Glomerular visceral epithelial cell (primary cell): ENCODE measurements at regions not wholly inside any gene's neighbourhood (a gene's known extent, or its start where the extent isn't known, plus 50 kb on each side); places are given as distances from the start of the nearest gene placed in this dataset.
"Not testable (repeated sequence)": the region's sequence is repeated elsewhere in the genome, so short reads cannot be mapped to it uniquely, and the experiment has no call there.

ENCODE experiments used
- DNase-seq: peaks from one replicate; pipeline ENCODE4 v3.0.0-alpha.2; 2016; ENCODE audit errors: extremely low spot score

- peak; percentile 3 for DNase-seq
These were observed 328.1 kb downstream of the HINT1 start for GRCh38 chr5:130836729-130837649.

- not testable (repeated sequence) for DNase-seq
These were observed 347.3 kb downstream of the HINT1 start for GRCh38 chr5:130817598-130818384.

- DNase-seq = no peak
These were observed 349.8 kb downstream of the HINT1 start for GRCh38 chr5:130815246-130815645.

- no peak for DNase-seq
These were observed 356.4 kb downstream of the HINT1 start for GRCh38 chr5:130808691-130809090.

GRCh38 chr5:130805648-130806047 is 359.4 kb downstream of the HINT1 start:
- DNase-seq = no peak

GRCh38 chr5:130805036-130805435 is 360.0 kb downstream of the HINT1 start:
- no peak for DNase-seq

GRCh38 chr5:130801963-130802362 is 363.1 kb downstream of the HINT1 start:
- DNase-seq = no peak

- no peak for DNase-seq
These were observed 366.0 kb downstream of the HINT1 start for GRCh38 chr5:130799015-130799414.

GRCh38 chr5:130797303-130797702 is 367.8 kb downstream of the HINT1 start:
- no peak for DNase-seq

GRCh38 chr5:130796902-130797301 is 368.2 kb downstream of the HINT1 start:
- no peak for DNase-seq

- DNase-seq = no peak
These were observed 369.0 kb downstream of the HINT1 start for GRCh38 chr5:130796032-130796431.

GRCh38 chr5:130795037-130795436 is 370.0 kb downstream of the HINT1 start:
- DNase-seq = no peak

- no peak for DNase-seq
These were observed 387.3 kb downstream of the HINT1 start for GRCh38 chr5:130777794-130778193.

GRCh38 chr5:130773813-130774212 is 391.2 kb downstream of the HINT1 start:
- DNase-seq = peak; percentile 58

- DNase-seq = no peak
These were observed 403.0 kb downstream of the HINT1 start for GRCh38 chr5:130762031-130762430.

- DNase-seq = no peak
These were observed 406.0 kb downstream of the HINT1 start for GRCh38 chr5:130759061-130759460.

GRCh38 chr5:130747556-130747955 is 417.5 kb downstream of the HINT1 start:
- DNase-seq = no peak

- not testable (repeated sequence) for DNase-seq
These were observed 418.4 kb downstream of the HINT1 start for GRCh38 chr5:130746641-130747040.

- DNase-seq = no peak
These were observed 422.0 kb downstream of the HINT1 start for GRCh38 chr5:130743092-130743491.

GRCh38 chr5:130740047-130740569 is 424.9 kb downstream of the HINT1 start:
- no peak for DNase-seq

GRCh38 chr5:130731839-130732238 is 433.2 kb downstream of the HINT1 start:
- DNase-seq = no peak

GRCh38 chr5:130729541-130729940 is 435.5 kb downstream of the HINT1 start:
- DNase-seq = no peak

- DNase-seq = no peak
These were observed 437.2 kb downstream of the HINT1 start for GRCh38 chr5:130727830-130728229.
